Fibroblast of the aortic adventitia (primary cell): ENCODE measurements at regions not wholly inside any gene's neighbourhood (a gene's known extent, or its start where the extent isn't known, plus 50 kb on each side); places are given as distances from the start of the nearest gene placed in this dataset.

Experiments
- DNase-seq: peaks from one replicate; pipeline ENCODE4 v3.0.0-alpha.2; 2010; ENCODE audit warnings: low read depth
- H3K4me3 ChIP-seq: 2 replicates; pipeline ENCODE4 v1.5.1; 2011; ENCODE audit warnings: low read depth, mild to moderate bottlenecking, control low read depth, low read length, moderate library complexity
- CTCF ChIP-seq: IDR thresholded peaks from 2 replicates; pipeline ENCODE4 v1.5.1; 2011; ENCODE audit warnings: mild to moderate bottlenecking, low read length, control low read depth, inconsistent platforms; ENCODE audit not compliant: insufficient read depth

- TF ChIP-seq CTCF = no peak
- no peak overlapping the region for H3K4me3 ChIP-seq
- no peak for DNase-seq
Measured at GRCh38 chr7:115883629-115884028, 146.9 kb downstream of the TFEC start.

- H3K4me3 ChIP-seq = no peak overlapping the region
- TF ChIP-seq CTCF = no peak
- DNase-seq = no peak
Measured at GRCh38 chr7:115881476-115881875, 149.1 kb downstream of the TFEC start.

- DNase-seq = no peak
- H3K4me3 ChIP-seq = no peak overlapping the region
Measured at GRCh38 chr7:115879171-115879570, 151.4 kb downstream of the TFEC start.

GRCh38 chr7:115869801-115870200 lies 160.8 kb downstream of the TFEC start:
- peak; percentile 9 for DNase-seq
- TF ChIP-seq CTCF = no peak
- H3K4me3 ChIP-seq = no peak overlapping the region

More at GRCh38 chr7:115879171-115879570, 151.4 kb downstream of the TFEC start:
- no peak for TF ChIP-seq CTCF

GRCh38 chr7:115869190-115869589 lies 161.4 kb downstream of the TFEC start:
- H3K4me3 ChIP-seq = no peak overlapping the region
- peak; percentile 47 for DNase-seq
- no peak for TF ChIP-seq CTCF

GRCh38 chr7:115868369-115868768 lies 162.2 kb downstream of the TFEC start:
- no peak for TF ChIP-seq CTCF
- H3K4me3 ChIP-seq = no peak overlapping the region
- DNase-seq = no peak

- DNase-seq = no peak
- H3K4me3 ChIP-seq = no peak overlapping the region
- TF ChIP-seq CTCF = no peak
Measured at GRCh38 chr7:115864082-115864481, 166.5 kb downstream of the TFEC start.
